AG20443 (cell line): ENCODE measurements at regions not wholly inside any gene's neighbourhood (a gene's known extent, or its start where the extent isn't known, plus 50 kb on each side); places are given as distances from the start of the nearest gene placed in this dataset.

ENCODE experiments used
- DNase-seq: peaks from one replicate; pipeline ENCODE4 v3.0.0; 2012; ENCODE audit warnings: low spot score, mixed read lengths

DNA sequence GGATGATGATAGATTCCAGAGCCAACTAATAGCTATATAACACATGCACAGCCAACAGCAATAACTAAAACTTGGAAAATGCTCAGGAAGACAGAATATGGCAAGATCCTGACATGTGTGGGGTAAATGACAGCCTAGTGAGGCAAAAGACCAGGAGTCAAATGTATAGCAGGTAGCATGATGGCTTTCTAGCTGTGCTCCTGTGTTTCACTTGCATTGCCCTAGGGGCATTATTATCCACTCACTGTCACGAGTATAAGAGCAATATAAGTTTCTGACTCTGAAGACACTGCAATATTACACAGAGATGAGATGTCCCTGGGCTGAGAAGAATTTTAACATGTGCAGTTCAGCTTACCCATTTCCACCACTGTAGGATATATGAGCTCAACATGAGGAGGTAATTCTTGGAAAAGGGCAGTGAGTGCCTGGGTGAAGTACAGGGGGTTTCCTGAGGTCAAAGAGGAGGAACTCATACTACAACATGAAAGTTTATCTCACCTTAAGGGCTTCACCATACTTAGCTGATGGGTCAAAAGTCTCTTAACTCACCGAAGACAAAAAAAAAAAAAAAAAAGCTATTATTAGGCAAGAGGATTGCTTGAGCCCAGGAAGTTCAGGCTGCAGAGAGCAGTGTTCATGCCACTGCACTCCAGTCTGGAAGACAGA lies 1385.6 kb upstream of the SLC39A10 start:
- DNase-seq = no peak

GRCh38 chr2:194270648-194271047 lies 1386.4 kb upstream of the SLC39A10 start:
- DNase-seq = no peak

DNA sequence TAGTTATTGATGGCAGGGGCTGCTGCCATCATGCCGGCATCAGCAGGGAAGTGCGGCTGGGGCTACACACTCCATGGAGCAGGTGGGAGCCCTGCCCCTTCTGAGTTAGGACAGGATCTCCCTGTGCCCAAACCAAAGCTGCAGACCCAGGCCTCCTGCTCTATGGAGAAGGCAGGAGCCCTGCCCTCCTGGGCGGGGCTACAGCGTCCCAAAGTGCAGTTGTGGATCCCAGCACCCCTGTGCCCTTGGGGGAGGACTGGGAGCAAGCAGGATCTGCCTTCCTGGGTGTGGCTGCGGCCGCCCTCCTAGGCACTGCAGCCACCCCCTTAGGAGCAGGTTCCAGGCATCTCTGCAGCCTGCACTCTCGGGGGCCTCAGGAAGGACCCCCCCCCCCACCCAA lies 1392.4 kb upstream of the SLC39A10 start:
- no peak for DNase-seq

GRCh38 chr2:194260185-194260584 lies 1396.8 kb upstream of the SLC39A10 start:
- no peak for DNase-seq

- DNase-seq = no peak
Observed at GRCh38 chr2:194257095-194257494, 1399.9 kb upstream of the SLC39A10 start.

DNA sequence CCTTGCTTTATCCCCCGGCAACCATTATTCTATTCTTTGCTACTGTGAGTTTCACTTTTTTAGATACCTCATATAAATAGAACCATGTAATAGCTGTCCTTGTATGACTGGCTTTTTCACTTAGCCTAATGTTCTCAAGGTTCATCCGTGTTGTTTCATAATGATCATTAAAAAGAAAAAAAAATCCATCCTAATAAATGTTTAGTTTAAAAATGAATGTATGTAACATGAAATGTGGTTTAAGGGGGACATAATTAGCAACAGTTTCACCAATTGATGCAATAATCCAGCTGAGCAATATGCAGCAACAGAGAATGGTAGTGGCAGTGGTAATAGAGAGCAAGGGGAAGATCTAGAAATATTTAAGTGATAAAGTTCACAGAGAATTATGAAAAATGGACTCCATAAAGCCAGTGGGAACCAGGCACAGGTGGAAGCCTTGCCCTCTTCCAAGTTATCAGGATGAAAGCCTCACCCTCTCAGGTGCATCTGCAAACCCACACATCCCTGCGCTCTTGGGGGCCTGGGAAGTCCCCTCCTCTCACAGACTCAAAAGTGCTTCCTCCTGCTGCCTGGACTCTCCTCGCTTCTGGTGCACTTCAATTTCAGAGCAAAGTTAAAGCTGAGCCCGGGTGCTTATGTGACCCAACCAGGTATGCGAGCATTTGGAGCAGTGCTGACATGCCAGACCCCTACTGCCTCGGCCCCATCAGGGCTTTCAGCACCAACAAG lies 1403.3 kb upstream of the SLC39A10 start:
- no peak for DNase-seq

GRCh38 chr2:194252127-194252526 lies 1404.9 kb upstream of the SLC39A10 start:
- DNase-seq = no peak

GRCh38 chr2:194232600-194232999 lies 1424.4 kb upstream of the SLC39A10 start:
- DNase-seq = no peak

DNA sequence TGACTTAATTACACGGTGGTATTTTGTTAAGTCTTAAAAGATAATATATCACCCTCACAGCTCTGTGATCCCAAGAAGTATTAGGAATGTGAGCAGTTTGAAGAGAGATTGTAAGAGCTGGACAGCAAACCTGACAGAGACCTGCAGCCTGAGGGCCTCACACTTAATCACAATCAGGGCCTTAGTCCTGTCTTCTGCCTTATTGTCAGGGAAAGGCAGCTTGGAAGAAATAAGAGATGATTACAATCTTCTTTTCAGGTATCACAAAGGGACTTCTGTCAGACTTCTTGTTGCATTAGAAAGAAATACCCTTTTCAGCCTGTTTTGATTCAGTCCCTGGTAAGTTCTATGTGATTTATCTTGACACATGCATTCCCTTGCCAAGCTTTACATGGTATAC lies 1433.8 kb upstream of the SLC39A10 start:
- no peak for DNase-seq

- DNase-seq = no peak
Observed at GRCh38 chr2:194214192-194214591, 1442.8 kb upstream of the SLC39A10 start.

- no peak for DNase-seq
Observed at GRCh38 chr2:194205568-194206227, 1451.3 kb upstream of the SLC39A10 start.

GRCh38 chr2:194203898-194204297 lies 1453.1 kb upstream of the SLC39A10 start:
- no peak for DNase-seq

- no peak for DNase-seq
Observed at GRCh38 chr2:194182888-194183287, 1474.1 kb upstream of the SLC39A10 start.

GRCh38 chr2:194176134-194176533 lies 1480.9 kb upstream of the SLC39A10 start:
- DNase-seq = no peak

GRCh38 chr2:194166818-194167217 lies 1490.2 kb upstream of the SLC39A10 start:
- no peak for DNase-seq

DNA sequence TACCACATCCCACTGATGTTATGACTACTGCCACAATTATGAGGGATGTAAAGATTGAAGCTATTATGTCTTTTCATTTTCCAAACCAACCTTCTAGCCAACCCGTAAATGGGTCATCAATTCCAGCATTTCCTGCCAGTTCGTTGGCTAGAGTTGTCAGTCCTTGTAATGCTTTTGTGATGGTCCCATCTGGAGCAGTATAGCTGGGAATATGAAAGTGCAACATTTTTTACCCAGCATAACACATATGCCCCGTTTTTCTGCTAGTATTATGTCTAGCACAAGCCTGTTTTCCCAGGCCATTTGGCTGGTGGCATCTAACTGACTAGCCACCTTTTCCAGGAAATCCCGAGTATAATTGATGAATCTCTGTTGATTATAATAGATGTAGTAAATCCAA lies 1501.6 kb upstream of the SLC39A10 start:
- no peak for DNase-seq

DNA sequence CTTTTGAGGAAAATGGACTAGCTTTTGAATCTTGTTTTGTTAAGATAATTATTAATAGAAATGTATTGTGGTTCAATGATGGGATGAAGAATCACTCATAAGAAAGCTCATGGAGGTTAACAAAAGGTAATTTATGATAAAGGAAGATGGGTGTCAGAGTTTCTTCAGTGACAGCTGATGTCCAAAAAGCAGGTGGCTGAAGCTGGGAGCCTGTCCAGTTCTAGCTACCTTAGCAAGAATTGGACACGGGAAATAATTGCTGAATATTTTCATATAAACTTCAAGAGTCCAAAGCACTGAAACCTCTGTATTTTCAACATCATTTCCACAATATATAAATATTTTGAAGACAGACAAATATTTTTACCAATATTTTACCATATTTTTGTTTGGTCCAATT lies 1505.8 kb upstream of the SLC39A10 start:
- DNase-seq = no peak

GRCh38 chr2:194135463-194135862 lies 1521.6 kb upstream of the SLC39A10 start:
- DNase-seq = no peak

DNA sequence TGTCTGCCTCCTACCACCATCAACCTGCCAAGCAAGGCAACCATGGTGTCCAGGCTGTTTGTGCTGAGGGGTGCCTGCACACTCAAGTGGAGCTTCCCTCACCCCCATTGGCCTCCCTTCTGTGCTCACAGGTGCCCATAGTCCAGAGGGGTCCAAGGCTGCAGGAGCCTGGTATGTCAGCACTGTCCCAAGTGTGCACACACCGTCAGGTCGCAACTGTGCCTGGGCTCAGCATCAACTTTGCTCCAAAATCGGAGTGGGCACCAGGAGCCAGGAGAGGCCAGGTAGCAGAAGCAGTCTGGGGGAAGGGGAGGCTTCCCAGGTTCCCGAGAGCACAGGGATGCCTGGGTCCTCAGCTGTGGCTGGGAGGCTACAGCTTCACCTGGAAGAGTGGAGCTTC lies 1528.2 kb upstream of the SLC39A10 start:
- no peak for DNase-seq

DNA sequence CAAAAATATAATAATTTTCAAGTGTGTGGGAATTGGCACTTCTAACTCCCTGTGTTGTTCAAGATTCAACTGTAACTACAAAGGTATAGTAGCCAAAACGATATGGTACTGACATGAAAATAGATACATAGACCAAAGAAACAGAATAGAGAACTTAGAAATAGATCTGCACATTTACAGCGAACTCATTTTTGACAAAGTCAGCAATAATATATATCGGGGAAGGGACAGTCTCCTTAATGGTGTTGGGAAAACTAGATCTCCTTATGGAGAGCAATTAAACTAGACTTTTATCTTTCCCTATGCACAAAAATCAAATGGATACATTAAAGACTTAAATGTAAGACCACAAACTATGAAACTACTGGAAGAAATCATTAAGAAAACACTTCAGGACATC lies 1530.6 kb upstream of the SLC39A10 start:
- DNase-seq = no peak

GRCh38 chr2:194116861-194117260 lies 1540.2 kb upstream of the SLC39A10 start:
- DNase-seq = no peak

GRCh38 chr2:194105358-194105757 lies 1551.7 kb upstream of the SLC39A10 start:
- DNase-seq = no peak

DNA sequence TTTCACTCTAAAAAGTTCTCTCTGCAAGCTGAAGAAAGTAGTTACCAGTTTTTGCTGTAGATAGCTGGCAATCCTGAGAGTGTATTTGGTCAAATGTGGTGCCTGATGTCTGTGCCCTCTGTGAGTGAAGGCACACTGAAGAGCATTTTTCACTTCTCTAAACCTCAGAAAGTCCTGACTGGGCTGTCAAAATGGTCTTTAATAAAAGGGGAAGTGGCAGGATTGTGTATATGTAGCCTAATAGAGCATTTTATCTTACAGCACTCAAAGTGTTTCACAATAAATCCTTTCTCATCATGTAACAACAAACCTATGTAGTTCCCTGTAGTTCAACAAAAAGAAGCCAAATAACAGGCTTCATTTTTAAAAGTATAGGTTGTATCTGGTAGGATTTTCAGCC lies 1552.3 kb upstream of the SLC39A10 start:
- no peak for DNase-seq
